SU-DHL-6 (cell line): ENCODE measurements at regions not wholly inside any gene's neighbourhood (a gene's known extent, or its start where the extent isn't known, plus 50 kb on each side); places are given as distances from the start of the nearest gene placed in this dataset.

ENCODE experiments used
- H2AFZ ChIP-seq: fragments of 200-600 bp; sonication (generic); 2 replicates; pipeline ENCODE4 v1.6.1; 2014; ENCODE audit warnings: low read depth, mild to moderate bottlenecking, moderate library complexity, mixed read lengths, antibody characterized with exemption, low read length; ENCODE audit not compliant: severe bottlenecking
- H3F3A ChIP-seq: fragments of 200-600 bp; shearing (Covaris generic); 2 replicates; pipeline ENCODE4 v1.6.0; 2016; ENCODE audit warnings: antibody characterized with exemption, mild to moderate bottlenecking; ENCODE audit not compliant: insufficient read depth
- H3K27ac ChIP-seq: fragments of 200-600 bp; sonication (generic); 2 replicates; pipeline ENCODE4 v1.5.1; 2016; ENCODE audit warnings: low read depth, mild to moderate bottlenecking, low read length, moderate library complexity, mixed read lengths
- H3K27me3 ChIP-seq: fragments of 200-600 bp; sonication (generic), shearing (Covaris generic); 2 replicates; pipeline ENCODE4 v1.6.0; 2014; ENCODE audit warnings: mild to moderate bottlenecking, low read length
- H3K36me3 ChIP-seq: fragments of 200-600 bp; sonication (generic); 2 replicates; pipeline ENCODE4 v1.6.1; 2014; ENCODE audit warnings: mild to moderate bottlenecking, low read length, mixed read lengths
- H3K4me2 ChIP-seq: fragments of 300-600, 200-600 bp; shearing (Covaris generic), sonication (generic); 2 replicates; pipeline ENCODE4 v1.6.0; 2014; ENCODE audit warnings: low read length, low read depth, mild to moderate bottlenecking; ENCODE audit not compliant: poor library complexity, severe bottlenecking
- H3K4me3 ChIP-seq: fragments of 200-600 bp; sonication (generic); 2 replicates; pipeline ENCODE4 v1.5.1; 2014; ENCODE audit warnings: antibody characterized with exemption, low read length, mild to moderate bottlenecking, mixed read lengths; ENCODE audit not compliant: insufficient read depth, poor library complexity, severe bottlenecking
- H3K79me2 ChIP-seq: fragments of 200-600 bp; sonication (generic); 2 replicates; pipeline ENCODE4 v1.6.1; 2014; ENCODE audit warnings: mild to moderate bottlenecking, low read length, moderate library complexity; ENCODE audit not compliant: insufficient read depth
- H3K9ac ChIP-seq: fragments of 200-600 bp; sonication (generic); 2 replicates; pipeline ENCODE4 v1.7.0; 2014; ENCODE audit warnings: mild to moderate bottlenecking, low read length
- H3K9me2 ChIP-seq: fragments of 200-600 bp; sonication (generic); replicated peaks from 2 replicates; pipeline ENCODE4 v1.6.1; 2014; ENCODE audit warnings: low read length; ENCODE audit not compliant: insufficient read depth
- H3K9me3 ChIP-seq: fragments of 200-600 bp; sonication (generic); 2 replicates; pipeline ENCODE4 v1.6.1; 2014; ENCODE audit warnings: low read length, mixed read lengths; ENCODE audit not compliant: insufficient read depth
- H4K20me1 ChIP-seq: fragments of 200-600 bp; sonication (generic); 2 replicates; pipeline ENCODE4 v1.6.1; 2014; ENCODE audit warnings: low read depth, mild to moderate bottlenecking, antibody characterized with exemption, low read length, moderate library complexity, mixed read lengths
- EZH2phosphoT487 ChIP-seq: fragments of 200-600 bp; sonication (generic), shearing (Covaris generic); conservative IDR thresholded peaks from 2 replicates; pipeline ENCODE4 v1.6.1; 2018; ENCODE audit warnings: mild to moderate bottlenecking, antibody characterized with exemption, low read length, moderate library complexity, mixed read lengths
- TF ChIP-seq, protein P1 (sequence below): fragments of 200-600 bp; sonication (generic); IDR thresholded peaks from one replicate; pipeline ENCODE4 v1.5.1; 2017; ENCODE audit warnings: antibody characterized with exemption, mild to moderate bottlenecking, low read length, moderate library complexity; ENCODE audit not compliant: insufficient read depth, poor library complexity, severe bottlenecking

DNA sequence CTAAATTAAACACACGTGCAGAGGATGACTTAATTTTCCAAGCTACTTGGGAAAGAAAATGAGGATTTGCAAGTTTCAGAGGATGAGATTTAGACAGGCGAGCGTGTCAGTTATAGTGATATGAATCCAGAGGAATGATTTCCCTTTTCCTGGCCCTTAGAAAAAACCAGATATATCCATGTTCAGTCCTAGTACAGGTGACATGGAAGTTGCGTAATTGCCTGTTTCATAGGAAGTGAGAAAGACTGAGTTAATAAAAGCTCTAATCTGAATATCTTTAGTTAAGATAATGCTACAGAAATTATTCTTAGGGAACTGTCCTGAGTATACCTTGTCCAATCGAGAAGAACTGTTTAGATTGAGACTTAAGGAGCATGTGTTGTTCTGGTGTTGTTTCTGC, 490.5 kb downstream of the ZNF385D start:
- Histone ChIP-seq H3K36me3 (no peaks in the 10 kb centered on the region), H3K9me3 (no peaks in the 10 kb centered on the region)
- TF ChIP-seq EZH2phosphoT487, result no peak
- TF ChIP-seq, protein P1, sequence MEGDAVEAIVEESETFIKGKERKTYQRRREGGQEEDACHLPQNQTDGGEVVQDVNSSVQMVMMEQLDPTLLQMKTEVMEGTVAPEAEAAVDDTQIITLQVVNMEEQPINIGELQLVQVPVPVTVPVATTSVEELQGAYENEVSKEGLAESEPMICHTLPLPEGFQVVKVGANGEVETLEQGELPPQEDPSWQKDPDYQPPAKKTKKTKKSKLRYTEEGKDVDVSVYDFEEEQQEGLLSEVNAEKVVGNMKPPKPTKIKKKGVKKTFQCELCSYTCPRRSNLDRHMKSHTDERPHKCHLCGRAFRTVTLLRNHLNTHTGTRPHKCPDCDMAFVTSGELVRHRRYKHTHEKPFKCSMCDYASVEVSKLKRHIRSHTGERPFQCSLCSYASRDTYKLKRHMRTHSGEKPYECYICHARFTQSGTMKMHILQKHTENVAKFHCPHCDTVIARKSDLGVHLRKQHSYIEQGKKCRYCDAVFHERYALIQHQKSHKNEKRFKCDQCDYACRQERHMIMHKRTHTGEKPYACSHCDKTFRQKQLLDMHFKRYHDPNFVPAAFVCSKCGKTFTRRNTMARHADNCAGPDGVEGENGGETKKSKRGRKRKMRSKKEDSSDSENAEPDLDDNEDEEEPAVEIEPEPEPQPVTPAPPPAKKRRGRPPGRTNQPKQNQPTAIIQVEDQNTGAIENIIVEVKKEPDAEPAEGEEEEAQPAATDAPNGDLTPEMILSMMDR, result no peak

DNA sequence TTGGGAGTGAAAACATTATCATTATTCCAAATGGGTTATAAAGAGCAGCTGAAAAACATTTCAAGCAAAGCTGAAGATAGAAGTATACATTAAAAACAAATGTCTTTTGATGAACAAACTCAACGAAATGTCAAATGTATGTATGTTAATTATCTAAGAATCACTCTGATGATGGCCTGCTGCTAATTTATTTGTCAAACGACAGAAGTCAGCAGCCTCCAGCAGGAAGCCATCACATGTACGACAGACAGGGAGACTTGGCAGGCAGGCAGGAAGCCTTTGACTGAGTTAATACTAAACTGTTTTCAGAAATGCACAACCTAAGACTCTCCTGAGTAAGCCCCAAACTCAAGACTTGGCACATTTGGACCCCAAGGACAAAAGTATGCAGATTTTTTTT, 491.1 kb downstream of the ZNF385D start:
- Histone ChIP-seq H3K9ac (no peak overlapping the region), H3K79me2 (no peaks in the 10 kb centered on the region), H3K27ac (no peak overlapping the region), H3K4me2 (no peak overlapping the region), H4K20me1 (no peaks in the 10 kb centered on the region), H3F3A (no peaks in the 10 kb centered on the region), H3K36me3 (no peaks in the 10 kb centered on the region), H3K9me2 (no peaks in the 10 kb centered on the region), H3K4me3 (no peak overlapping the region), H2AFZ (no peak overlapping the region), H3K9me3 (no peaks in the 10 kb centered on the region), H3K27me3 (no peaks in the 10 kb centered on the region)
- TF ChIP-seq, protein P1, result no peak
- no peak for TF ChIP-seq EZH2phosphoT487

More for the DNA sequence above, 490.5 kb downstream of the ZNF385D start:
- no peak overlapping the region for H3K4me3 ChIP-seq
- no peaks in the 10 kb centered on the region for H3K27me3 ChIP-seq
- no peak overlapping the region for H3K27ac ChIP-seq
- no peak overlapping the region for H3K9ac ChIP-seq
- H4K20me1 ChIP-seq, result no peaks in the 10 kb centered on the region
- no peaks in the 10 kb centered on the region for H3K79me2 ChIP-seq
- no peak overlapping the region for H3K4me2 ChIP-seq
- no peaks in the 10 kb centered on the region for H3F3A ChIP-seq
- H3K9me2 ChIP-seq, result no peaks in the 10 kb centered on the region
- H2AFZ ChIP-seq, result no peak overlapping the region

DNA sequence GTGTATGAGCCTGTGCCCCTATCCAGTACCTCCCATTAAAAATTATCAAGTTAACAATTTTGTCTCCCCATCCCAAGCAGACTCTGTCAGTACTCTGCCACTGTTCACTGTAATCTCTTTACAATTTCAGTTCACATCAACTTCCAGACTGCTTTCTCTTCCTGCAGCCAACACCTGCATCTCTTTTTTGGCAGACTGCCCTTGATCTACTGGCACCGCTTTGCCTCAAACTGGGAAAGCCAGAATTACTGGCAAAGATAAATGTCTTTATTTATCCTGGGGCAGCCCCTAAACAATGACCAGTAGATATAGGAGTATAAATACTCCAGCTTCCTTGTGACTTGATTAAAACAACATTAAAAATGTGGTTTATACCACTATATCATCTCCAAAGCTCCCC, 494.1 kb downstream of the ZNF385D start:
- Histone ChIP-seq H4K20me1 (no peaks in the 10 kb centered on the region), H3K9ac (no peak overlapping the region), H3K4me2 (no peak overlapping the region), H3F3A (no peaks in the 10 kb centered on the region), H3K36me3 (no peaks in the 10 kb centered on the region), H3K27me3 (no peaks in the 10 kb centered on the region), H3K4me3 (no peak overlapping the region), H2AFZ (no peak overlapping the region), H3K79me2 (no peaks in the 10 kb centered on the region), H3K27ac (no peak overlapping the region), H3K9me2 (no peaks in the 10 kb centered on the region), H3K9me3 (no peaks in the 10 kb centered on the region)
- TF ChIP-seq, protein P1, result no peak
- TF ChIP-seq EZH2phosphoT487, result no peak

DNA sequence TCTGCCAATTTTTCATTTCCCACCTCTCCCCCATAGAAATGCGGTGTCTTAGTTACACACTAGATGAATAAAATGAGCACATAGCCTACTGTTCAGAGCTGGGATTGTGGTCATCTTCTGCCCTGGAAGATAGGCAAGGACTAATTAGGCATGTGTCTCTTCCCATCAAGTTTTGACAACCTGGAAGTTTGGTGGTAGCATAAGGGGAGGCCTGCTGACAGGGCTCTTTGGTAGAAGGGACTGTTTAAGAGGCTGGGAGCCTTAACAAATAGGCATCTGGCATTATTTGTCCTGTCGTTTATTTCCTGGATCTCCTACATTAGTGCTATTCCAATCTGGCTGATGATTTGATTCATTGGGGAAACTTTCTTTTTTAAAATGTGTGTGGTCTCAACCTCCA, 512.3 kb downstream of the ZNF385D start:
- H3K27me3 ChIP-seq, result no peaks in the 10 kb centered on the region
- H2AFZ ChIP-seq, result no peak overlapping the region
- H3K9me2 ChIP-seq, result no peaks in the 10 kb centered on the region
- H3K9ac ChIP-seq, result no peak overlapping the region
- H4K20me1 ChIP-seq, result no peaks in the 10 kb centered on the region
- H3K27ac ChIP-seq, result no peak overlapping the region
- H3K4me2 ChIP-seq, result no peak overlapping the region
- H3K9me3 ChIP-seq, result no peaks in the 10 kb centered on the region
- H3K36me3 ChIP-seq, result no peaks in the 10 kb centered on the region
- H3K79me2 ChIP-seq, result no peaks in the 10 kb centered on the region
- no peak overlapping the region for H3K4me3 ChIP-seq
- no peaks in the 10 kb centered on the region for H3F3A ChIP-seq
- no peak for TF ChIP-seq EZH2phosphoT487
- TF ChIP-seq, protein P1, result no peak
